H9 (cell line): ENCODE measurements at regions not wholly inside any gene's neighbourhood (a gene's known extent, or its start where the extent isn't known, plus 50 kb on each side); places are given as distances from the start of the nearest gene placed in this dataset.

Source experiments
- DNase-seq: peaks from one replicate; pipeline ENCODE4 v3.0.0-alpha.2; 2017
- H2AFZ ChIP-seq: one replicate; pipeline ENCODE4 v1.6.1; 2013; ENCODE audit warnings: mild to moderate bottlenecking, low read length, control low read depth, moderate library complexity
- H2AK5ac ChIP-seq: 2 replicates; pipeline ENCODE4 v1.6.1; 2013; ENCODE audit warnings: low read length, control low read depth, mixed read lengths; ENCODE audit not compliant: insufficient read length
- H2BK120ac ChIP-seq: one replicate; pipeline ENCODE4 v1.6.1; 2013; ENCODE audit warnings: low read depth, mild to moderate bottlenecking, low read length, control low read depth, inconsistent platforms; ENCODE audit not compliant: poor library complexity, severe bottlenecking
- H2BK12ac ChIP-seq: 2 replicates; pipeline ENCODE4 v1.6.1; 2013; ENCODE audit warnings: low read length, control low read depth, mixed read lengths, low read depth; ENCODE audit not compliant: insufficient read length
- H2BK15ac ChIP-seq: 2 replicates; pipeline ENCODE4 v1.6.1; 2013; ENCODE audit warnings: low read depth, low read length, control low read depth
- H2BK20ac ChIP-seq: one replicate; pipeline ENCODE4 v1.6.1; 2013; ENCODE audit warnings: low read depth, mild to moderate bottlenecking, low read length, control low read depth, inconsistent platforms; ENCODE audit not compliant: poor library complexity, severe bottlenecking
- H2BK5ac ChIP-seq: 2 replicates; pipeline ENCODE4 v1.6.1; 2013; ENCODE audit warnings: low read length, control low read depth, mixed read lengths; ENCODE audit not compliant: insufficient read length
- H3K14ac ChIP-seq: 2 replicates; pipeline ENCODE4 v1.6.1; 2013; ENCODE audit warnings: low read length, control low read depth; ENCODE audit not compliant: insufficient read depth
- H3K18ac ChIP-seq: 2 replicates; pipeline ENCODE4 v1.6.1; 2013; ENCODE audit warnings: low read depth, mild to moderate bottlenecking, mixed read lengths, low read length, control low read depth; ENCODE audit not compliant: insufficient read length
- H3K23ac ChIP-seq: 2 replicates; pipeline ENCODE4 v1.6.1; 2013; ENCODE audit warnings: low read length, control low read depth, mixed read lengths, low read depth; ENCODE audit not compliant: insufficient read length
- H3K23me2 ChIP-seq: 2 replicates; pipeline ENCODE4 v1.6.1; 2013; ENCODE audit warnings: low read depth, mild to moderate bottlenecking, mixed read lengths, low read length, control low read depth; ENCODE audit not compliant: insufficient read length, poor library complexity, severe bottlenecking
- H3K27ac ChIP-seq: 2 replicates; pipeline ENCODE4 v1.5.1; 2013; ENCODE audit warnings: low read length, control low read depth, mixed read lengths, low read depth; ENCODE audit not compliant: insufficient read length
- H3K27me3 ChIP-seq: 2 replicates; pipeline ENCODE4 v1.6.1; 2013; ENCODE audit warnings: low read length, control low read depth, inconsistent platforms; ENCODE audit not compliant: insufficient read depth
- H3K4ac ChIP-seq: 2 replicates; pipeline ENCODE4 v1.6.1; 2013; ENCODE audit warnings: low read depth, mild to moderate bottlenecking, control low read depth, inconsistent platforms, low read length, moderate library complexity
- H3K4me1 ChIP-seq: 2 replicates; pipeline ENCODE4 v1.6.1; 2013; ENCODE audit warnings: low read length, control low read depth, inconsistent platforms; ENCODE audit not compliant: insufficient read depth
- H3K4me2 ChIP-seq: 2 replicates; pipeline ENCODE4 v1.6.1; 2013; ENCODE audit warnings: low read length, control low read depth, mixed read lengths; ENCODE audit not compliant: insufficient read length, insufficient read depth
- H3K56ac ChIP-seq: 2 replicates; pipeline ENCODE4 v1.6.1; 2013; ENCODE audit warnings: low read depth, mild to moderate bottlenecking, mixed read lengths, low read length, control low read depth; ENCODE audit not compliant: insufficient read length
- H3K79me1 ChIP-seq: 2 replicates; pipeline ENCODE4 v1.6.1; 2013; ENCODE audit warnings: low read depth, mild to moderate bottlenecking, moderate library complexity, low read length, control low read depth, inconsistent platforms; ENCODE audit not compliant: insufficient read depth, poor library complexity, severe bottlenecking
- H3K79me2 ChIP-seq: 2 replicates; pipeline ENCODE4 v1.6.1; 2013; ENCODE audit warnings: low read length, control low read depth, inconsistent platforms; ENCODE audit not compliant: insufficient read depth
- H3K9ac ChIP-seq: 2 replicates; pipeline ENCODE4 v1.6.1; 2013; ENCODE audit warnings: low read length, control low read depth, mixed read lengths; ENCODE audit not compliant: insufficient read length; ENCODE audit errors: extremely low read depth
- H3K9me3 ChIP-seq: one replicate; pipeline ENCODE4 v1.6.1; 2013; ENCODE audit warnings: low read depth, low read length, inconsistent platforms; ENCODE audit not compliant: control insufficient read depth
- H3T11ph ChIP-seq: one replicate; pipeline ENCODE4 v1.6.1; 2013; ENCODE audit warnings: mild to moderate bottlenecking, low read length, control low read depth, inconsistent platforms
- H4K20me1 ChIP-seq: one replicate; pipeline ENCODE4 v1.6.1; 2013; ENCODE audit not compliant: control insufficient read depth, insufficient read length, insufficient read depth
- H4K5ac ChIP-seq: 2 replicates; pipeline ENCODE4 v1.6.1; 2013; ENCODE audit warnings: low read depth, mild to moderate bottlenecking, mixed read lengths, low read length, control low read depth; ENCODE audit not compliant: insufficient read length
- H4K8ac ChIP-seq: replicated peaks from 2 replicates; pipeline ENCODE4 v1.6.1; 2013; ENCODE audit warnings: low read length, control low read depth, mixed read lengths, low read depth; ENCODE audit not compliant: insufficient read length
- H4K91ac ChIP-seq: 2 replicates; pipeline ENCODE4 v1.6.1; 2013; ENCODE audit warnings: low read depth, mild to moderate bottlenecking, moderate library complexity, mixed read lengths, low read length, control low read depth; ENCODE audit not compliant: insufficient read length
- H3K27ac Mint-ChIP-seq, 3 experiments: 2 replicates in 2 of 3; 3 replicates in 1 of 3; pipeline ENCODE4 v1.8.0; 2020 to 2021; ENCODE audit warnings: mixed read lengths in 3 of 3, mild to moderate bottlenecking in 1 of 3, moderate library complexity in 1 of 3
- H3K27me3 Mint-ChIP-seq: 2 replicates; pipeline ENCODE4 v1.8.0; 2021; ENCODE audit warnings: low read depth, mild to moderate bottlenecking, moderate library complexity, mixed read lengths
- H3K36me3 Mint-ChIP-seq, 3 experiments: 2 replicates in 2 of 3; 3 replicates in 1 of 3; pipeline ENCODE4 v1.8.0; 2020 to 2021; ENCODE audit warnings: low read depth in 3 of 3, mixed read lengths in 3 of 3; ENCODE audit not compliant: insufficient read depth in 1 of 3
- H3K4me1 Mint-ChIP-seq, 2 experiments: 2 replicates each; pipeline ENCODE4 v1.8.0; 2020; ENCODE audit warnings: mixed read lengths in 2 of 2
- H3K4me3 Mint-ChIP-seq, 2 experiments: 2 replicates in 1 of 2; 3 replicates in 1 of 2; pipeline ENCODE4 v1.8.0; 2020 to 2021; ENCODE audit warnings: mild to moderate bottlenecking in 2 of 2, mixed read lengths in 2 of 2, moderate library complexity in 1 of 2
- H3K9me3 Mint-ChIP-seq, 2 experiments: 2 replicates in 1 of 2; 3 replicates in 1 of 2; pipeline ENCODE4 v1.8.0; 2020; ENCODE audit warnings: mild to moderate bottlenecking in 2 of 2, mixed read lengths in 2 of 2, moderate library complexity in 1 of 2
- CTCF ChIP-seq: fragments of 200-600 bp; sonication (generic); conservative IDR thresholded peaks from 3 replicates; pipeline ENCODE4 v1.8.0; 2021; ENCODE audit warnings: antibody characterized with exemption, mild to moderate bottlenecking
- WGBS: extraction: QIAGEN DNeasy Blood & Tissue Kit; methylation state at CpG from one replicate; pipeline ENCODE4 v1.1.7; 2013; ENCODE audit warnings: missing lambda C conversion rate, low lambda C conversion rate, mixed read lengths; ENCODE audit not compliant: insufficient read length; ENCODE audit errors: extremely low coverage; 5-methylcytosine and 5-hydroxymethylcytosine counted together

GRCh38 chr12:91657032-91657431 lies 474.4 kb upstream of the DCN start:
- no peaks in the 10 kb centered on the region for H3K23me2 ChIP-seq
- no peaks in the 10 kb centered on the region for H3K79me1 ChIP-seq
- no peak overlapping the region for H2AFZ ChIP-seq
- Mint-ChIP-seq H3K4me3 (no peak overlapping the region), H3K36me3 (no peaks in the 10 kb centered on the region), H3K4me1 (no peaks in the 10 kb centered on the region), H3K27me3 (no peaks in the 10 kb centered on the region), H3K9me3 (no peaks in the 10 kb centered on the region), H3K27ac (no peak overlapping the region)
- no peak overlapping the region for H2BK120ac ChIP-seq
- no peak overlapping the region for H2BK12ac ChIP-seq
- no peak overlapping the region for H3K4me2 ChIP-seq
- H3K27me3 ChIP-seq: no peaks in the 10 kb centered on the region
- H3K18ac ChIP-seq: no peak overlapping the region
- no peaks in the 10 kb centered on the region for H3K79me2 ChIP-seq
- no peak overlapping the region for H4K5ac ChIP-seq
- H3K14ac ChIP-seq: no peak overlapping the region
- H3K56ac ChIP-seq: no peak overlapping the region
- no peak overlapping the region for H3K4ac ChIP-seq
- no peak overlapping the region for H2BK5ac ChIP-seq
- no peak overlapping the region for H3K23ac ChIP-seq
- H3K9me3 ChIP-seq: no peaks in the 10 kb centered on the region
- H3K9ac ChIP-seq: no peak overlapping the region
- no peak for DNase-seq
- no peak for TF ChIP-seq CTCF
- H3K27ac ChIP-seq: no peak overlapping the region
- no peaks in the 10 kb centered on the region for H4K20me1 ChIP-seq
- no peak overlapping the region for H2BK15ac ChIP-seq
- H4K8ac ChIP-seq: no peak overlapping the region
- H2BK20ac ChIP-seq: no peak overlapping the region
- no peak overlapping the region for H3T11ph ChIP-seq
- no peak overlapping the region for H4K91ac ChIP-seq
- no peak overlapping the region for H2AK5ac ChIP-seq
- no CpG with 5 or more reads among the region's 3 CpGs for WGBS
- H3K4me1 ChIP-seq: no peaks in the 10 kb centered on the region
